Right atrium auricular region (tissue), 2 donors: ENCODE measurements at regions not wholly inside any gene's neighbourhood (a gene's known extent, or its start where the extent isn't known, plus 50 kb on each side); places are given as distances from the start of the nearest gene placed in this dataset.

Experiments used
- DNase-seq: peaks from one replicate; pipeline ENCODE4 v3.0.0-alpha.2; 2019; ENCODE audit warnings: low spot score
- H3K27ac ChIP-seq, 2 donors: fragments of 200-600 bp; sonication (generic); 1 replicate in 1 of 2; 2 replicates in 1 of 2; pipeline ENCODE4 v1.5.1; 2016 to 2019
- H3K27me3 ChIP-seq, 2 donors: fragments of 200-600 bp; sonication (generic); one replicate each; pipeline versions ENCODE4 v1.5.1 to v1.6.0; 2017 to 2019
- H3K36me3 ChIP-seq: fragments of 200-600 bp; sonication (generic); one replicate; pipeline ENCODE4 v1.5.1; 2016
- H3K4me1 ChIP-seq, 2 donors: fragments of 200-600 bp; sonication (generic); one replicate each; pipeline versions ENCODE4 v1.5.1 to v1.6.0; 2017 to 2019
- H3K4me3 ChIP-seq, 2 donors: fragments of 200-600 bp; sonication (generic); 1 replicate in 1 of 2; 2 replicates in 1 of 2; pipeline ENCODE4 v1.5.1; 2017 to 2019; ENCODE audit warnings: mild to moderate bottlenecking in 1 of 2, moderate library complexity in 1 of 2
- H3K9me3 ChIP-seq, 2 donors: fragments of 200-600 bp; sonication (generic); one replicate each; pipeline ENCODE4 v1.5.1; 2019
- TF ChIP-seq, protein P1 (sequence below), 2 donors: fragments of 200-600 bp; sonication (generic); IDR thresholded peaks; one replicate each; pipeline ENCODE4 v1.5.1; 2019; ENCODE audit warnings: antibody characterized with exemption in 2 of 2

DNA sequence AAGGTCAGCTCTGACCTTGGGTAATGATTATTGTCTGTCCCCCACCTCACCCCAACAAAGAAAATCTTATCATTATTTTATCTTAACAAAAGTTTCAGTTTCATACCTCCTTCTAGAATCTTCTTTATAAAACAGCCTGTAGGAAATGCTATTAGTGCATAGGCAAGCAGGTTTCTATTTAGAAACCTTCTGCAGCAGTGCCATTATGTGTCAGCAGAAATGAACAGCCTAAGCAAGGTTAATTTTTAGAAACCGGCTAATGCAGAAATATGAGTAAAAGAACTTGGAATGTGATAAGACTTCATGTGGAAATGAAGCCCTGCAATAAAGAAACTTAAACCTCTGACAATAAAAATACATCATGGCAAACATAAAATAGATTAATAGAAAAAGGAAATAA lies 814.4 kb downstream of the FSCB start:
- TF ChIP-seq, protein P1, sequence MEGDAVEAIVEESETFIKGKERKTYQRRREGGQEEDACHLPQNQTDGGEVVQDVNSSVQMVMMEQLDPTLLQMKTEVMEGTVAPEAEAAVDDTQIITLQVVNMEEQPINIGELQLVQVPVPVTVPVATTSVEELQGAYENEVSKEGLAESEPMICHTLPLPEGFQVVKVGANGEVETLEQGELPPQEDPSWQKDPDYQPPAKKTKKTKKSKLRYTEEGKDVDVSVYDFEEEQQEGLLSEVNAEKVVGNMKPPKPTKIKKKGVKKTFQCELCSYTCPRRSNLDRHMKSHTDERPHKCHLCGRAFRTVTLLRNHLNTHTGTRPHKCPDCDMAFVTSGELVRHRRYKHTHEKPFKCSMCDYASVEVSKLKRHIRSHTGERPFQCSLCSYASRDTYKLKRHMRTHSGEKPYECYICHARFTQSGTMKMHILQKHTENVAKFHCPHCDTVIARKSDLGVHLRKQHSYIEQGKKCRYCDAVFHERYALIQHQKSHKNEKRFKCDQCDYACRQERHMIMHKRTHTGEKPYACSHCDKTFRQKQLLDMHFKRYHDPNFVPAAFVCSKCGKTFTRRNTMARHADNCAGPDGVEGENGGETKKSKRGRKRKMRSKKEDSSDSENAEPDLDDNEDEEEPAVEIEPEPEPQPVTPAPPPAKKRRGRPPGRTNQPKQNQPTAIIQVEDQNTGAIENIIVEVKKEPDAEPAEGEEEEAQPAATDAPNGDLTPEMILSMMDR (IDR thresholded peaks at IDR 0.05) = no peak
- no peak for DNase-seq
- no peaks in the 10 kb centered on the region for H3K27me3 ChIP-seq
- H3K36me3 ChIP-seq = no peaks in the 10 kb centered on the region
- no peak overlapping the region for H3K27ac ChIP-seq
- no peaks in the 10 kb centered on the region for H3K9me3 ChIP-seq
- H3K4me3 ChIP-seq = no peak overlapping the region
- H3K4me1 ChIP-seq = no peaks in the 10 kb centered on the region

DNA sequence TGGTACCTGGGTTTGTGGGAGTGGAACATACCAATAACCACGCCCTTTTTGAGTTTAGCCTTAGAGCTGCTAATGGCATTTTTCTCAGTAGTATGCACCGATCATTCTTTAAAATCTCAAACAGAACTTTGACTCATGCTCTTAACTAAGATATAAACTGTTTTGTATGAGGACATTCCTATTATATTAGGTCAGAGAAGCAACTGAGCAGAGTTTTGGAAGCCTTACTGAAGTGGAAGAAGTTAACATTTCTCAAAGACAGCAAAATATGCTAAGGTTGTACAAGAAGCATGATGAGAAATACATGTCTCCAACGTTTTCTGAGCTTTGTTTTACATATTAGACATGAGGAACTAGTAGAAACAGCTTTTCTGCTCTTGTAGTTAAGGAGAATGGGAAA lies 819.2 kb downstream of the FSCB start:
- Histone ChIP-seq H3K36me3 (no peaks in the 10 kb centered on the region), H3K9me3 (no peaks in the 10 kb centered on the region), H3K27ac (no peak overlapping the region), H3K4me3 (no peak overlapping the region), H3K27me3 (no peaks in the 10 kb centered on the region), H3K4me1 (no peaks in the 10 kb centered on the region)
- no peak for DNase-seq
- TF ChIP-seq, protein P1 (IDR thresholded peaks at IDR 0.05) = no peak

DNA sequence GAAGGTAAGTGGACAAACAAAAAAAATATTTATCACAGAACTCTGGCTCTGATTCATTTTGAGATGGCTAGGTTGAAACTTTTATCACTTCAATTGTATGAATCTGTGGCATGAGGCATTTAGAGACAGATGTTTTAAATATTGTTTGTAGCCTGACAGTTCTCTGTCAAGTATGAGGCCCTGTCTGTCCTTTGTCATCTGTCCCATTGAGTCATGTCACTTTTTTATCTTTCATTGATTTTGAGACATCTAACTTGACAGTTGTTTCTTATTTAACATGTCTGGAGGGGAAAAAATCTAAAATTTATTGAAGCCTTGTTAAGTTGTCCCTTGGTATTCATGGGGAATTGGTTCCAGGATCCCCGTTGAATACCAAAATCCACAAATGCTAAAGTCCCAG lies 829.5 kb downstream of the FSCB start:
- no peak for DNase-seq
- H3K36me3 ChIP-seq = no peaks in the 10 kb centered on the region
- no peaks in the 10 kb centered on the region for H3K27me3 ChIP-seq
- H3K9me3 ChIP-seq = no peaks in the 10 kb centered on the region
- H3K27ac ChIP-seq = no peak overlapping the region
- TF ChIP-seq, protein P1 (IDR thresholded peaks at IDR 0.05) = no peak
- H3K4me1 ChIP-seq = no peaks in the 10 kb centered on the region
- H3K4me3 ChIP-seq = no peak overlapping the region

DNA sequence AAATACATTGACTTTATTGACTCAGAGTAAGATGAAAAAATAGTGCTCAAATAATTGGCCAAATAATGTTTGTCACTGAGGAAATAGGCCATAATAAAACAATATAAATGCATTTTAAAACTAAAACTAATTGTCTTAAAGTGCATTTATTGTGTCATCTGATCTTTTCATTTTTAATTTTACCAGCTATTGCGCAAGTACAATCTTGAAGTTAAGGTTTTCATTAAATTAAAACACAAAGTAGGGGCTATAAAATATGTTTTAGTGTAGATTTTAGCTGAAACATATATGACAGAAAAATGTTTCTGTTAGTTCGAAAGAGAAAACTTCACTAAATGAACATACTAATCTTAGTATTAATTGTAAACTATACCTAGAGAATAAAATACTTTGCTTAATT lies 832.8 kb downstream of the FSCB start:
- Histone ChIP-seq H3K36me3 (no peaks in the 10 kb centered on the region), H3K27me3 (no peaks in the 10 kb centered on the region), H3K4me3 (no peak overlapping the region), H3K27ac (no peak overlapping the region), H3K9me3 (no peaks in the 10 kb centered on the region), H3K4me1 (no peaks in the 10 kb centered on the region)
- DNase-seq = no peak
- TF ChIP-seq, protein P1 (IDR thresholded peaks at IDR 0.05) = no peak

DNA sequence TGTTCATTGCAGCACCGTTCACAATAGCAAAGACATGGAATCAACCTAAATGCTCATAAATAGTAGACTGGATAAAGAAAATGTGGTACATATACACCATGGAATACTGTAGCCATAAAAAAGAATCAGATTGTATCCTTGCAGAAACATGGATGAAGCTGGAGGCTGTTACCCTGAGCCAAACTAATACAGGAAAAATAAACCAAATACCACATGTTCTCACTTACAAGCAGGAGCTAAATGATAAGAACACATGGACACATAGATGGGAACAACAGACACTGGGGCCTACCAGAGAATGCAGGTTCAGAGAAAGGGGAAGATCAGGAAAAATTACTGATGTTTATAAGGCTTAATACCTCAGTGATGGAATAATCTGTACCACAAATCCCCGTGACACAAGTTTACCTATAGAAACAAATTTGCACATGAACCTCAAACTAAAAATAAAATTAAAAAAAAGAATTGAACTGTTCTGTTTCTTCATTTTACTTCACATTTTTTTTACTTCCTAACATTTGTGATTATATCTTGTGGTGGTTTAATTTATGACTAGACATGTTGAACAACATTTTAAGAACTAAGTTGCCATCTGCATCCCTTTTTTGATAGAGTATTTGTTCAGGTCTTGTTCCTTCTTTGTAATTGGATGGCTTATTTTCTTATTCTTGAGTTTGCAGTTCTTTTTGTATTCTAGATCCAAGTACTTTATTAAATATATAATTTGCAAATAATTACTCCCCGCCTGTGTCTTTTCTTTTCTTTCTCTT lies 835.2 kb downstream of the FSCB start:
- H3K9me3 ChIP-seq = no peaks in the 10 kb centered on the region
- no peak overlapping the region for H3K4me3 ChIP-seq
- no peaks in the 10 kb centered on the region for H3K36me3 ChIP-seq
- H3K27ac ChIP-seq = no peak overlapping the region
- no peaks in the 10 kb centered on the region for H3K4me1 ChIP-seq
- DNase-seq = no peak
- H3K27me3 ChIP-seq = no peaks in the 10 kb centered on the region
- TF ChIP-seq, protein P1 (IDR thresholded peaks at IDR 0.05) = no peak

DNA sequence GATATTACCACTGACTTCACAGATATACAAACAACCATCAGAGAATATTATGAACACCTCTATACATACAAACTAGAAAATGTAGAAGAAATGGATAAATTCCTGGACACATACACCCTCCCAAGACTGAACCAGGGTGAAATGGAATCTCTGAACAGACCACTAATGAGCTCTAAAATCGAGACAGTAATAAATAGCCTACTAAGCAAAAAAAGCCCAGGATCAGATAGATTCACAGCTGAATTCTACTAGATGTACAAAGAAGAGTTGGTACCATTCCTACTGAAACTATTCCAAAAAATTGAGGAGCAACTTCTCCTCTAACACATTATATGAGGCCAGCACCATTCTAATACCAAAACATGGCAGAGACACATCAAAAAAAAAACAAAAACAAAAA lies 837.7 kb downstream of the FSCB start:
- Histone ChIP-seq H3K9me3 (no peaks in the 10 kb centered on the region), H3K4me3 (no peak overlapping the region), H3K27ac (no peak overlapping the region), H3K4me1 (no peaks in the 10 kb centered on the region), H3K36me3 (no peaks in the 10 kb centered on the region), H3K27me3 (no peaks in the 10 kb centered on the region)
- no peak for DNase-seq
- TF ChIP-seq, protein P1 (IDR thresholded peaks at IDR 0.05) = no peak
